ENCODE measurements at regions not wholly inside any gene's neighbourhood (a gene's known extent, or its start where the extent isn't known, plus 50 kb on each side); places are given as distances from the start of the nearest gene placed in this dataset.
"Not testable (repeated sequence)": the region's sequence is repeated elsewhere in the genome, so short reads cannot be mapped to it uniquely, and the experiment has no call there.

DNA sequence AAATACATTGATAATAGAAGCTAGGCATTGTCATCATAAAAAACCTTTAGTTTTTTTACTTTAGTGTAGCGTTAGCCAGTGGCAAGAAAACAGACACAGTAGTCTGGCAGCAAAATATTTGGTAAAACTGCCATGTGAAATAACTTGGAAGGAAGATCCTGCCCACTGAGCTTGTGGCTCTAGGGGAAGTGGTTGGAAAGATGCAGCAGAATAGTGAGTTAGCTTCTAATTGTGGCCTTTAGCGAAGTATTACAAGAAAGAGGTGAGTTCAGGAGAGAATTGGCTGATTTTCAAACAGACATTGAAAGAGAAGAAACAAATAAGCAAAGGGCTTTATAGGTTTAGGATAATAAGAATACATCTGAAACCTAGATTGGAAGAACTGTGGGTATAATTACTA lies 1887.8 kb upstream of the CELF4 start:
- TF ChIP-seq POLR2AphosphoS5 (IDR thresholded peaks at IDR 0.05), result no peak
- no peak for TF ChIP-seq POLR2A (IDR thresholded peaks at IDR 0.05)
- TF ChIP-seq, protein P1, sequence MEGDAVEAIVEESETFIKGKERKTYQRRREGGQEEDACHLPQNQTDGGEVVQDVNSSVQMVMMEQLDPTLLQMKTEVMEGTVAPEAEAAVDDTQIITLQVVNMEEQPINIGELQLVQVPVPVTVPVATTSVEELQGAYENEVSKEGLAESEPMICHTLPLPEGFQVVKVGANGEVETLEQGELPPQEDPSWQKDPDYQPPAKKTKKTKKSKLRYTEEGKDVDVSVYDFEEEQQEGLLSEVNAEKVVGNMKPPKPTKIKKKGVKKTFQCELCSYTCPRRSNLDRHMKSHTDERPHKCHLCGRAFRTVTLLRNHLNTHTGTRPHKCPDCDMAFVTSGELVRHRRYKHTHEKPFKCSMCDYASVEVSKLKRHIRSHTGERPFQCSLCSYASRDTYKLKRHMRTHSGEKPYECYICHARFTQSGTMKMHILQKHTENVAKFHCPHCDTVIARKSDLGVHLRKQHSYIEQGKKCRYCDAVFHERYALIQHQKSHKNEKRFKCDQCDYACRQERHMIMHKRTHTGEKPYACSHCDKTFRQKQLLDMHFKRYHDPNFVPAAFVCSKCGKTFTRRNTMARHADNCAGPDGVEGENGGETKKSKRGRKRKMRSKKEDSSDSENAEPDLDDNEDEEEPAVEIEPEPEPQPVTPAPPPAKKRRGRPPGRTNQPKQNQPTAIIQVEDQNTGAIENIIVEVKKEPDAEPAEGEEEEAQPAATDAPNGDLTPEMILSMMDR (IDR thresholded peaks at IDR 0.05), result no peak
- Histone ChIP-seq H3K27ac (no peak overlapping the region), H3K4me3 (no peak overlapping the region)

DNA sequence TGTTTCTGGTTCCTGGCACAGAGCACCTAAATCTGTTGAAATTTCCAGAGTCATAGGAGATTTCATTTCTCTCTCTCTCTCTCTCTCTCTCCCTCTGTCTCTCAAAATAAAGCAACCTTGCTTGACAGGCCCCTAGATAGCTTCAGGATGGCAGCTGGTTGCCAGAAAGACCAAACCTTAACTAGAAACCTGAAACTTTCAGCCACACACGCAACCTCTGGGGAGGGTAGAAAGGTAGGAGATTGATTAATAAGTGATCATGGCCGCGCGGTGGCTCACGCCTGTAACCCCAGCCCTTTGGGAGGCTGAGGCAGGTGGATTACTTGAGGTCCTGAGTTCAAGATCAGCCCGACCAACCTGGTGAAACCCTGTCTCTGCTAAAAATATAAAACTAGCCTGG lies 1885.4 kb upstream of the CELF4 start:
- Histone ChIP-seq H3K4me1 (no peaks in the 10 kb centered on the region), H3K27ac (no peak overlapping the region), H3K4me3 (no peak overlapping the region), H3K27me3 (no peaks in the 10 kb centered on the region), H3K36me3 (no peaks in the 10 kb centered on the region), H3K9me3 (no peaks in the 10 kb centered on the region)
- TF ChIP-seq, protein P1 (IDR thresholded peaks at IDR 0.05), result no peak
- TF ChIP-seq POLR2AphosphoS5 (IDR thresholded peaks at IDR 0.05), result no peak
- no peak for TF ChIP-seq POLR2A (IDR thresholded peaks at IDR 0.05)
- no peak for DNase-seq (ENCODE audit: low spot score in 2 of 2)
- intact Hi-C loops (cut with DNase I; ENCODE audit: low total_unique reads), result no loop called here

More for the DNA sequence above, 1887.8 kb upstream of the CELF4 start:
- intact Hi-C loops (cut with DNase I; ENCODE audit: low total_unique reads), result no loop called here
- DNase-seq (ENCODE audit: low spot score in 2 of 2), result no peak
- Histone ChIP-seq H3K36me3 (no peaks in the 10 kb centered on the region), H3K4me1 (no peaks in the 10 kb centered on the region), H3K9me3 (no peaks in the 10 kb centered on the region), H3K27me3 (no peaks in the 10 kb centered on the region)

DNA sequence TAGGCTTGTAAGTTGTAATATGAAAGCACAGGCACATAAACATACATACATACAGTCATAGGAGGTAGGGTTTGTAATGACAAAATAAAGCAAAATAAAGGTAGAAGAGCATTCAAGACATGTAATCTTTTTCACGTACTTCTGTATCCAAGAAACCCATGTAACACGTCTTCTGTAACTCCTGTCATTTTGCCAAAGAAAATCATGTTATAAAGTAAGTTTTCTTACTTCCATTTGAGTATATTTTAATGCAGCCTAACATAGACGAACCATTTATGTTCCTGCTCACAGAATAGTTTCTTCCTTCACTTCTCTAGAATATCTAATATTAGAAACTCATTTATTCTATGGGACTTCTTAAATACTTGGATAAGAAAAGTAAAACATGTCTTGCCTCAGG lies 1884.0 kb upstream of the CELF4 start:
- Histone ChIP-seq H3K4me1 (no peaks in the 10 kb centered on the region), H3K27me3 (no peaks in the 10 kb centered on the region), H3K36me3 (no peaks in the 10 kb centered on the region), H3K27ac (no peak overlapping the region), H3K4me3 (no peak overlapping the region), H3K9me3 (no peaks in the 10 kb centered on the region)
- DNase-seq (ENCODE audit: low spot score in 2 of 2), result no peak
- intact Hi-C loops (cut with DNase I; ENCODE audit: low total_unique reads), result no loop called here
- TF ChIP-seq POLR2AphosphoS5 (IDR thresholded peaks at IDR 0.05) (no peak), POLR2A (IDR thresholded peaks at IDR 0.05) (no peak)
- TF ChIP-seq, protein P1 (IDR thresholded peaks at IDR 0.05), result no peak

DNA sequence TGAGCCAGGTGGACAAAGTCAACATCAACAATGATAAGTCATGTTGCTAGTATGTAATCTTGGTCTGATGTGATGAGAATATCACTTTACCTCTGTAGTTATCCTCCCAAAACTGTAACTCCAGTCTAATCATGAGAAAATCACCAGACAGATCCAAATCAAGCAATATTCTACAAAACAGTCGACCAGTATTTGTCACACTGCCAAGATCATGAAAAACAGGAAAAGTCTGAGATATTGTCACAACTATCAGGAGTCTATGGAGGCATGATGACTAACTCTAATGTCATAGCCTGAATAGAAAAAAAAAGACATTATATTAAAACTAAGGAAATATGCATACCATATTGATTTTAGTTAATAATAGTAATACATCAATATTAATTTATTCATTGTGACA lies 1883.3 kb upstream of the CELF4 start:
- intact Hi-C loops (cut with DNase I; ENCODE audit: low total_unique reads), result no loop called here
- Histone ChIP-seq H3K36me3 (no peaks in the 10 kb centered on the region), H3K4me1 (no peaks in the 10 kb centered on the region), H3K27ac (no peak overlapping the region), H3K27me3 (no peaks in the 10 kb centered on the region), H3K4me3 (no peak overlapping the region), H3K9me3 (no peaks in the 10 kb centered on the region)
- TF ChIP-seq POLR2A (IDR thresholded peaks at IDR 0.05), result no peak
- no peak for TF ChIP-seq POLR2AphosphoS5 (IDR thresholded peaks at IDR 0.05)
- TF ChIP-seq, protein P1 (IDR thresholded peaks at IDR 0.05), result no peak
- DNase-seq (ENCODE audit: low spot score in 2 of 2), result no peak

DNA sequence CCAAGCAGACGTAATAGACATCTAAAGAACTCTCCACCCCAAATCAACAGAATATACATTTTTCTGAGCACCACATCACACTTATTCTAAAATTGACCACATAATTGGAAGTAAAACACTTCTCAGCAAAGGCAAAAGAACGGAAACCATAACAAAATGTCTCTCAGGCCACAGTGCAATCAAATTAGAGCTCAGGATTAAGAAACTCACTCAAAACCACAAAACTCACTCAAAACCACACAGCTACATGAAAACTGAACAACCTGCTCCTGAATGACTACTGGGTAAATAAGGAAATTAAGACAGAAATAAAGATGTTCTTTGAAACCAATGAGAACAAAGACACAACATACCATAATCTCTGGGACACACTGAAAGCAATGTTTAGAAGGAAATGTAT lies 1879.4 kb upstream of the CELF4 start:
- H3K27ac ChIP-seq; H3K27me3 ChIP-seq; H3K4me3 ChIP-seq; H3K9me3 ChIP-seq; intact Hi-C loops (cut with DNase I; ENCODE audit: low total_unique reads); DNase-seq (ENCODE audit: low spot score in 2 of 2); H3K4me1 ChIP-seq; H3K36me3 ChIP-seq: not testable (repeated sequence)

DNA sequence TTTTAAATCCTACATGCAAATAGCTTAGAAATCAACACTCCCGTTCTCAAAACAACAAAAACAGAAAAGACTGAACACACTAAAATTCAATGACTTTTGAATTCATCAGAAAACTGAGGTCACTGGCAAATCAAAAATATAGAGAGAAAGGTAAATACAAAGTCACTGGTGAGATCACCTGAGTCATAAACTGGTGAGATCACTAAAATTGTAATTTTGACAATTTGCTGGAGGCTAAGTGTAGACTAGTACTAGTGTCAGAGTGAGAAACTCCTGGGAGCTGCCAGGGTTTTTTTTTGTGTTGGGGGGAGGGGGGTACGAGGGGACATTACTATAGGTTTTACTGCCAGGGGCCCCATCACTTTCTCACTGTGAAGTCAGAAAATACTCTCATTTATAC lies 1876.0 kb upstream of the CELF4 start:
- Histone ChIP-seq H3K4me1 (no peaks in the 10 kb centered on the region), H3K27me3 (no peaks in the 10 kb centered on the region), H3K27ac (no peak overlapping the region), H3K4me3 (no peak overlapping the region), H3K9me3 (no peaks in the 10 kb centered on the region), H3K36me3 (no peaks in the 10 kb centered on the region)
- intact Hi-C loops (cut with DNase I; ENCODE audit: low total_unique reads), result no loop called here
- TF ChIP-seq, protein P1 (IDR thresholded peaks at IDR 0.05), result no peak
- TF ChIP-seq POLR2AphosphoS5 (IDR thresholded peaks at IDR 0.05), result no peak
- no peak for TF ChIP-seq POLR2A (IDR thresholded peaks at IDR 0.05)
- no peak for DNase-seq (ENCODE audit: low spot score in 2 of 2)
